ENCODE measurements at regions not wholly inside any gene's neighbourhood (a gene's known extent, or its start where the extent isn't known, plus 50 kb on each side); places are given as distances from the start of the nearest gene placed in this dataset.

DNA sequence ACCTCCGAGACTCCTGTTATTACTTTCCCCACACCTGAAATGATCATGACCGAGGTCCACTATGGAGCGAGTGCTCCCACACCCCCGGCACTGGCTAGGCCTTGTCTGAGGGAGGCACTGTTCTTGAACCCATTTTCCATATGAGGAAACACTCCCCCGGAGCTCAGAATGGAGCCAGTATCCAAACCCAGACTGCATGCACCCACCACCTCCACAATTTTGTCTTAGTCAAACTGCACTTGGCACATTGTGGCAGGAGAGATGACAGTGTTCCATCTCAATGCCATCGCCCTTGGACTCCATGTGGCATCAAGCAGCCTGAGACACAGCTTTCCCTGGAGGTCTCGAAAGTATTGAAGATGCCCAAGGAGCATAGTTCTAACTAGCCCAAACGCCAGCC is 154.1 kb downstream of the NUP210 start:
- TF ChIP-seq, protein P1, sequence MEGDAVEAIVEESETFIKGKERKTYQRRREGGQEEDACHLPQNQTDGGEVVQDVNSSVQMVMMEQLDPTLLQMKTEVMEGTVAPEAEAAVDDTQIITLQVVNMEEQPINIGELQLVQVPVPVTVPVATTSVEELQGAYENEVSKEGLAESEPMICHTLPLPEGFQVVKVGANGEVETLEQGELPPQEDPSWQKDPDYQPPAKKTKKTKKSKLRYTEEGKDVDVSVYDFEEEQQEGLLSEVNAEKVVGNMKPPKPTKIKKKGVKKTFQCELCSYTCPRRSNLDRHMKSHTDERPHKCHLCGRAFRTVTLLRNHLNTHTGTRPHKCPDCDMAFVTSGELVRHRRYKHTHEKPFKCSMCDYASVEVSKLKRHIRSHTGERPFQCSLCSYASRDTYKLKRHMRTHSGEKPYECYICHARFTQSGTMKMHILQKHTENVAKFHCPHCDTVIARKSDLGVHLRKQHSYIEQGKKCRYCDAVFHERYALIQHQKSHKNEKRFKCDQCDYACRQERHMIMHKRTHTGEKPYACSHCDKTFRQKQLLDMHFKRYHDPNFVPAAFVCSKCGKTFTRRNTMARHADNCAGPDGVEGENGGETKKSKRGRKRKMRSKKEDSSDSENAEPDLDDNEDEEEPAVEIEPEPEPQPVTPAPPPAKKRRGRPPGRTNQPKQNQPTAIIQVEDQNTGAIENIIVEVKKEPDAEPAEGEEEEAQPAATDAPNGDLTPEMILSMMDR (IDR thresholded peaks at IDR 0.05; ENCODE audit: insufficient read depth, low read length, missing control alignments), result no peak
- DNase-seq (ENCODE audit: low read depth, low spot score), result no peak
- ChIA-PET POLR2A (no interaction called here), CTCF (interaction anchor here (0.6 kb wide), 1 partner anchor 423 kb away, joined by 3 read pairs; no protein-coding TSS in a partner anchor)
- no peak overlapping the region for H3K4me3 ChIP-seq (ENCODE audit: low read depth, low read length)

DNA sequence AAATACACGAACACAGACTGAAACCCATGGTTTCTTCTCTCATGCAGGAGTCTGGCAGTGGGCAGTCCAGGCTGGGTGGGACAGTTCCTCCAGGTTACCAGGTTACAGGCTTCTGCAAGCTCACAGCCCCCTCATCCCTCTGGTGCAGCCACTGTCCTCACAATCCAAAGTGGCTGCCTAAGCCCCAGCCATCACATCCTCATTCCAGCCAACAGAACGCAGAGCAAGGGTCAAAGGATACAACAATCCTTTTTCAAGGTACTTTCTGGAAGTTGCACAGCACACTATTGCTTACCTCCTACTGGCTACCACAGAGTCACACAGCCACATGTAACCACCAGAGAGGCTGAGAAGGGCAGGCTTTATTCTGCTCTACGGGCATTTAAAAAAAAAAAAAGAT is 154.6 kb downstream of the NUP210 start:
- DNase-seq (ENCODE audit: low read depth, low spot score), result no peak
- TF ChIP-seq, protein P1 (IDR thresholded peaks at IDR 0.05; ENCODE audit: insufficient read depth, low read length, missing control alignments), result no peak
- ChIA-PET CTCF (interaction anchor here (0.6 kb wide), 1 partner anchor 424 kb away, joined by 3 read pairs; no protein-coding TSS in a partner anchor), POLR2A (no interaction called here)
- H3K4me3 ChIP-seq (ENCODE audit: low read depth, low read length), result no peak overlapping the region

DNA sequence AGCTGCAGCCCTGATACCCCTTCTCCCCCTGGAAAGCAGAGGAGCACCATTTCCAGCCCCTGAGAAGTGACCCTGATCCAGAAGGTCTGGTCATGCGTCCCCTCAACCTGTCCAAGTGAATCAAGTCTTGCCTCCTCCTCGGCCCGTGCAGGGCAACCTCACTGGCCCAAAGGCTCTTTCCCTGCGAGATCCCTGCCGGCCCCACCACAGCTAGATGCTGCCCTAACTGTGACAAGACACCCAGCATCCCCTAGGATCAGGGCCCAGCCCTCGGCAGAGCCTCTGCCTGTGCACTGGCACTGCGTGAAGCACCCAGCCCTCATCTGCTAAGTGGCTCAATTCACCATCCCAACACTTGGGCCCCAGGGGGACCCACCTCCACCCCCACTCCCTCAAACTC is 155.1 kb downstream of the NUP210 start:
- CTCF ChIA-PET, result no interaction called here
- no peak for DNase-seq (ENCODE audit: low read depth, low spot score)
- H3K4me3 ChIP-seq (ENCODE audit: low read depth, low read length), result no peak overlapping the region
- TF ChIP-seq, protein P1 (IDR thresholded peaks at IDR 0.05; ENCODE audit: insufficient read depth, low read length, missing control alignments), result no peak
- POLR2A ChIA-PET, result no interaction called here

DNA sequence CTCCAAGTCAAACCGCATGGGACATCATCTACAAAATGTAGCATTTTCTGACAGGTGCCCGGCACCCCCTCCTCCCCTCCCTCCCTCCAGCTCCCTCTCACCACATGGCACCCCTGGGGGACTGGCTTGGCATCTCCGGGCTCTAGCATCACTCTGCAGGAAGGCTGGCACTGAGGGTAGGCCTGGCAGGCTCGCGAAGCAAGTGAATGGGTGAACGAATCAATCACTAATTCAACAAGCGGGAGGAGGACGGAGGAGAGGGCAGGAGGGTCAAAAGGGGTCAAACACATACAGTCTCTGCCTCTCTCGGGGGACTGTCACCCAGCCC is 155.7 kb downstream of the NUP210 start:
- ChIA-PET POLR2A (no interaction called here), CTCF (no interaction called here)
- no peak for DNase-seq (ENCODE audit: low read depth, low spot score)
- H3K4me3 ChIP-seq (ENCODE audit: low read depth, low read length), result no peak overlapping the region
- TF ChIP-seq, protein P1 (IDR thresholded peaks at IDR 0.05; ENCODE audit: insufficient read depth, low read length, missing control alignments), result no peak

DNA sequence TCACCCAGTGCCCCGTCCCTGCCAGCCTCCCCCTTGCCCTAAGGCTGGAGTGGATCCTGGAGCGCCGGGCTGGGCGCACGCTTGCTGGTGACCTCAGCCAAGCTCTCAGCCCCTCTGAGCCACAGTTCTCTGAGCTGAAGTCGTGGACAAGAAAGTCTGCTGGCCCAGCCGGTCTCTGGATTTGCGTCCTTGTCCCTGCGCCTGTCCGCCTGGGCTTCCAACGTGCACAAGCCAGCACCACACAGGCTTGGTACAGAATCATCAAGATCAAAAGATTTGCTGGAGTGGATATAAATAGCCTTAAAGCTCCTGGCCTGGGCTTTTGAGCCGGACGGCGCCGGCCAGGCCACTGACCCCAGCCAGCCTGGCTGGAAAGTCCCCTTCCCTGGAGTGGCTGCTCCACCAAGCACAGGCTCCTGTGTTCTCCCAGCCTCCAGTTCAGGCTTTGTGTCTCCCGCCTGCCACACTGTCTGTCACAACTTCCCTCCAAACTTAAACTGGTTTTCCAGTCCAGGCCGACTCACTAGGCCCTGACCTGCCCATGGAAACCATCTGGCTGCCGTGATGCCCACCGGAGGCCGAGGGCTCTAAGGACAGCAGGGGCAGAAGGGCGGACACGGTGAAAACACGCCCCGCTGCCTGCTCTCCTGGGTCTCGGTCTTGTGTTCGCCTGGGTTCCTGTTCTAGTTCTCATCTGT is 156.2 kb downstream of the NUP210 start:
- POLR2A ChIA-PET, result no interaction called here
- no peak overlapping the region for H3K4me3 ChIP-seq (ENCODE audit: low read depth, low read length)
- TF ChIP-seq, protein P1 (IDR thresholded peaks at IDR 0.05; ENCODE audit: insufficient read depth, low read length, missing control alignments), result no peak
- CTCF ChIA-PET, result no interaction called here
- no peak for DNase-seq (ENCODE audit: low read depth, low spot score)

DNA sequence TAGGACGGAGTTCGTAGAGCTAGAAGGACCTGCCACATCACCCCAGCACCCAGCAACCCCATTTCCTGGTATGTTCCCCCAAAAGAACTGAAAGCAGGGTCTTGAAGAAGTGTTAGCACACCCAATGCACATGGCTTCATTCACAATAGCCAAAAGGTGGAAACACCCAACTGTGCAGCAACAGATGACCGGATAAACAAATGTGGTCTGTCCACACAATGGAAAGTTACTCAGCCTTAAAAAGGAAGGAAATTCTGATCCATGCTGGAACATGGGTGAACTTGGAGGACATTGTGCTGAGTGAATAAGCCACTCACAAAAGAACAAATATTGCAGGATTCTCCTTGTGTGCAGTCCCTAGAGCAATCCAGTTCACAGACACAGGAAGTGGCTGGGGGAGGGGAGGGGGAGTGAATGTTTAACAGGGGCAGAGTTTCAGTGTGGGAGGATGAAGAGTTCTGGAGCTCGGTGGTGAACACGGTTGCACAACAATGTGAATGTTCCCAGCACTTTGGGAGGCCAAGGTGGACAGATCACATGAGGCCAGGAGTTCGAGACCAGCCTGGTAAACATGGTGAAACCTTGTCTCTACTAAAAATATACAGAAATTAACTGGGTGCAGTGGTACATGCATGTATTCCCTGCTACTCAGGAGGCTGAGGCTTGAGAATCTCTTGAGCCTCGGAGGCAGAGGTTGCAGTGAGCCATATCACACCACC is 157.5 kb downstream of the NUP210 start:
- POLR2A ChIA-PET, result no interaction called here
- DNase-seq (ENCODE audit: low read depth, low spot score), result no peak
- H3K4me3 ChIP-seq (ENCODE audit: low read depth, low read length), result no peak overlapping the region
- CTCF ChIA-PET, result no interaction called here
- TF ChIP-seq, protein P1 (IDR thresholded peaks at IDR 0.05; ENCODE audit: insufficient read depth, low read length, missing control alignments), result no peak
